ENCODE measurements at regions not wholly inside any gene's neighbourhood (a gene's known extent, or its start where the extent isn't known, plus 50 kb on each side); places are given as distances from the start of the nearest gene placed in this dataset.

GRCh38 chr11:115682101-115682500, 177.9 kb upstream of the CADM1 start (continued):
- TF ChIP-seq, protein P1, sequence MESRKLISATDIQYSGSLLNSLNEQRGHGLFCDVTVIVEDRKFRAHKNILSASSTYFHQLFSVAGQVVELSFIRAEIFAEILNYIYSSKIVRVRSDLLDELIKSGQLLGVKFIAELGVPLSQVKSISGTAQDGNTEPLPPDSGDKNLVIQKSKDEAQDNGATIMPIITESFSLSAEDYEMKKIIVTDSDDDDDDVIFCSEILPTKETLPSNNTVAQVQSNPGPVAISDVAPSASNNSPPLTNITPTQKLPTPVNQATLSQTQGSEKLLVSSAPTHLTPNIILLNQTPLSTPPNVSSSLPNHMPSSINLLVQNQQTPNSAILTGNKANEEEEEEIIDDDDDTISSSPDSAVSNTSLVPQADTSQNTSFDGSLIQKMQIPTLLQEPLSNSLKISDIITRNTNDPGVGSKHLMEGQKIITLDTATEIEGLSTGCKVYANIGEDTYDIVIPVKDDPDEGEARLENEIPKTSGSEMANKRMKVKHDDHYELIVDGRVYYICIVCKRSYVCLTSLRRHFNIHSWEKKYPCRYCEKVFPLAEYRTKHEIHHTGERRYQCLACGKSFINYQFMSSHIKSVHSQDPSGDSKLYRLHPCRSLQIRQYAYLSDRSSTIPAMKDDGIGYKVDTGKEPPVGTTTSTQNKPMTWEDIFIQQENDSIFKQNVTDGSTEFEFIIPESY (IDR thresholded peaks at IDR 0.05) = no peak
- TF ChIP-seq CTCF (IDR thresholded peaks at IDR 0.05; ENCODE audit: low read depth, low read length, missing input control) (no peak), SP1 (IDR thresholded peaks at IDR 0.05) (no peak), YY1 (IDR thresholded peaks at IDR 0.05) (no peak)

GRCh38 chr11:115679945-115680344, 175.7 kb upstream of the CADM1 start:
- no peaks in the 10 kb centered on the region for H3K9me3 ChIP-seq (ENCODE audit: control insufficient read depth in 4 of 4, low read length in 3 of 4)
- H3K4me1 ChIP-seq (ENCODE audit: control insufficient read depth in 4 of 4, insufficient read depth in 4 of 4, low read length in 3 of 4) = no peaks in the 10 kb centered on the region
- H3K4me3 ChIP-seq (ENCODE audit: low read depth in 1 of 3, low read length in 3 of 3) = no peak overlapping the region
- no peaks in the 10 kb centered on the region for H3K36me3 ChIP-seq (ENCODE audit: control insufficient read depth in 4 of 4, insufficient read depth in 3 of 4, low read depth in 1 of 4, low read length in 3 of 4)
- TF ChIP-seq EGR1 (IDR thresholded peaks at IDR 0.05; ENCODE audit: low read depth in 2 of 2) (no peak), FOXA2 (IDR thresholded peaks at IDR 0.05) (no peak), TAF1 (conservative IDR thresholded peaks at IDR 0.05) (no peak), HNF4G (IDR thresholded peaks at IDR 0.05) (no peak), CTCF (IDR thresholded peaks at IDR 0.05; ENCODE audit: low read depth, low read length, missing input control) (no peak), MAX (IDR thresholded peaks at IDR 0.05) (no peak), GABPA (IDR thresholded peaks at IDR 0.05 in 1 of 2, conservative IDR thresholded peaks at IDR 0.05 in 1 of 2) (no peak), FOXA1 (IDR thresholded peaks at IDR 0.05) (no peak), SP1 (IDR thresholded peaks at IDR 0.05) (no peak), REST (IDR thresholded peaks at IDR 0.05) (no peak), NR2F2 (IDR thresholded peaks at IDR 0.05) (no peak), RAD21 (IDR thresholded peaks at IDR 0.05) (no peak), YY1 (IDR thresholded peaks at IDR 0.05) (no peak), JUND (IDR thresholded peaks at IDR 0.05) (no peak), HNF4A (conservative IDR thresholded peaks at IDR 0.05) (no peak), ATF3 (IDR thresholded peaks at IDR 0.05) (no peak), RXRA (IDR thresholded peaks at IDR 0.05) (no peak)
- TF ChIP-seq, protein P1 (IDR thresholded peaks at IDR 0.05) = no peak
- H3K27me3 ChIP-seq (ENCODE audit: control insufficient read depth in 4 of 4, insufficient read depth in 4 of 4, low read length in 3 of 4) = no peaks in the 10 kb centered on the region
- no peak overlapping the region for H3K27ac ChIP-seq (ENCODE audit: low read depth in 1 of 2, low read length in 2 of 2)
- no peak overlapping the region for H3K9ac ChIP-seq (ENCODE audit: low read depth in 1 of 2, low read length in 2 of 2)
- 86% methylated on average over 4 of the region's 4 CpGs for WGBS
- DNase-seq (ENCODE audit: low spot score) = no peak
